SK-N-SH treated with all-trans-retinoic acid at 6 μM for 48 hours (cell line): ENCODE measurements at regions not wholly inside any gene's neighbourhood (a gene's known extent, or its start where the extent isn't known, plus 50 kb on each side); places are given as distances from the start of the nearest gene placed in this dataset.

ENCODE experiments used
- ARNTL ChIP-seq: fragments of 450-650 bp; formaldehyde crosslinking; IDR thresholded peaks from 2 replicates; pipeline ENCODE4 v1.5.0; 2020; ENCODE audit warnings: low read depth, mild to moderate bottlenecking, moderate library complexity, borderline replicate concordance
- CREB5 ChIP-seq: fragments of 250-450 bp; sonication (Bioruptor Pico); IDR thresholded peaks from 2 replicates; pipeline ENCODE4 v1.5.1; 2020; ENCODE audit warnings: low read depth, mild to moderate bottlenecking, moderate library complexity
- CSRNP3 ChIP-seq: fragments of 250-450 bp; sonication (Bioruptor Pico); IDR thresholded peaks from 2 replicates; pipeline ENCODE4 v1.5.1; 2021; ENCODE audit warnings: mild to moderate bottlenecking, moderate library complexity
- ESRRG ChIP-seq: fragments of 250-450 bp; sonication (Bioruptor Pico); IDR thresholded peaks from 2 replicates; pipeline ENCODE4 v1.6.1; 2021; ENCODE audit warnings: mild to moderate bottlenecking
- PATZ1 ChIP-seq: fragments of 250-450 bp; sonication (Bioruptor Pico); IDR thresholded peaks from 2 replicates; pipeline ENCODE4 v1.8.0; 2020; ENCODE audit warnings: mild to moderate bottlenecking, moderate library complexity, borderline replicate concordance
- RARB ChIP-seq: fragments of 250-450 bp; sonication (Bioruptor Pico); IDR thresholded peaks from 2 replicates; pipeline ENCODE4 v1.8.0; 2021; ENCODE audit warnings: mild to moderate bottlenecking, moderate library complexity
- TOX ChIP-seq: fragments of 250-450 bp; sonication (Bioruptor Pico); IDR thresholded peaks from 2 replicates; pipeline ENCODE4 v1.8.0; 2021; ENCODE audit warnings: mild to moderate bottlenecking, moderate library complexity, borderline replicate concordance
- TSHZ2 ChIP-seq: fragments of 250-450 bp; sonication (Bioruptor Pico); IDR thresholded peaks from 2 replicates; pipeline ENCODE4 v1.5.0; 2020; ENCODE audit warnings: mild to moderate bottlenecking, moderate library complexity
- ZFP30 ChIP-seq: fragments of 450-650 bp; formaldehyde crosslinking; IDR thresholded peaks from 2 replicates; pipeline ENCODE4 v1.5.0; 2022; ENCODE audit warnings: mild to moderate bottlenecking, moderate library complexity
- ZNF565 ChIP-seq: fragments of 450-650 bp; formaldehyde crosslinking; conservative IDR thresholded peaks from 2 replicates; pipeline ENCODE4 v1.5.0; 2020; ENCODE audit warnings: low read depth, mild to moderate bottlenecking, moderate library complexity

- TF ChIP-seq ZFP30 (CRISPR knock-in tag): no peak
- TF ChIP-seq ESRRG: no peak
- TF ChIP-seq CSRNP3 (CRISPR knock-in tag): no peak
- no peak for TF ChIP-seq ARNTL (CRISPR knock-in tag)
- TF ChIP-seq PATZ1 (CRISPR knock-in tag): no peak
- no peak for TF ChIP-seq CREB5 (CRISPR knock-in tag)
- TF ChIP-seq RARB: no peak
- TF ChIP-seq TSHZ2: no peak
- TF ChIP-seq ZNF565 (CRISPR knock-in tag): no peak
- TF ChIP-seq TOX: no peak
Measured at GRCh38 chr2:174664084-174664759, 66.6 kb upstream of the WIPF1 start.
